ENCODE measurements at regions not wholly inside any gene's neighbourhood (a gene's known extent, or its start where the extent isn't known, plus 50 kb on each side); places are given as distances from the start of the nearest gene placed in this dataset.

DNA sequence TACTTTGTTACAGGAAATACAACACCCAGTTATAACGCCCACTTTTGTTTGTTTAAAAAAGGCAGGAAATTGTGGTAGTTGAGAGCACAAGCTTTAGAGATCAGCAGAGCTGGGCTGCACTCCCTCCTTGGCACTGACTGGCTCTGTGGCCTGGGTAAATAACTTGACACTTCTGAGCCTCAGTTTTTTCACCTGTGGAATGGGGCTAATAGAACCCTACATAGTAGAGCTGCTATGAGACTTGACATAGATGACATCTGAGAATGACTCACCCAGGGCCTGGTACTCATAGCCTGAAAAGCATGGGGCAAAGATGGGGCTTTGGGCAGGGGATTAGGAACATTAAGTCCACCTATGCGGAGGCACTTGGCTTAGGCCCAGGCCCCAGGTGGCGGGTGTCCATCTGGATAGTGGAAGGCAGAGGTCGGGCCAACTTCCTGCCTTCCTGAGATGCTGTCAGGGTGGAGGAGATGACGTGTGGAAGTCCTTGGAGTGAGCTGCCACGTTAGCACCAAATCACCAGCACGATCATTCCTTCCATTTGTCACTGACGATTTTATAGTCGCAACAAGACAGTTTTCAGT lies 159.1 kb downstream of the KATNAL1 start:
- peaks cover 2% of the 10 kb centered on the region for H3K27me3 Mint-ChIP-seq (ENCODE audit: insufficient read depth, low read depth, poor library complexity)
- H3K36me3 Mint-ChIP-seq (ENCODE audit: low read depth) = no peaks in the 10 kb centered on the region
- no peak for DNase-seq (ENCODE audit: low spot score)
- H3K27ac Mint-ChIP-seq = no peak overlapping the region
- no peaks in the 10 kb centered on the region for H3K36me3 ChIP-seq (ENCODE audit: insufficient read depth)
- no peaks in the 10 kb centered on the region for H4K20me1 ChIP-seq (replicated peaks; ENCODE audit: insufficient read depth)
- no peaks in the 10 kb centered on the region for H3K27me3 ChIP-seq (ENCODE audit: insufficient read depth)
- no peaks in the 10 kb centered on the region for H3F3A ChIP-seq (replicated peaks; ENCODE audit: low read depth)
- H3K4me3 Mint-ChIP-seq = no peak overlapping the region
- H3K9me3 Mint-ChIP-seq = no peaks in the 10 kb centered on the region; the same call in 1 of the 3 replicates
- ATAC-seq = no peak
- no peak overlapping the region for H2AFZ ChIP-seq
- H3K4me2 ChIP-seq = no peak overlapping the region
- H3K4me1 ChIP-seq (ENCODE audit: insufficient read depth) = no peaks in the 10 kb centered on the region
- no peaks in the 10 kb centered on the region for H3K4me1 Mint-ChIP-seq
- H3K27ac ChIP-seq (ENCODE audit: low read depth) = no peak overlapping the region
- TF ChIP-seq, protein P1, sequence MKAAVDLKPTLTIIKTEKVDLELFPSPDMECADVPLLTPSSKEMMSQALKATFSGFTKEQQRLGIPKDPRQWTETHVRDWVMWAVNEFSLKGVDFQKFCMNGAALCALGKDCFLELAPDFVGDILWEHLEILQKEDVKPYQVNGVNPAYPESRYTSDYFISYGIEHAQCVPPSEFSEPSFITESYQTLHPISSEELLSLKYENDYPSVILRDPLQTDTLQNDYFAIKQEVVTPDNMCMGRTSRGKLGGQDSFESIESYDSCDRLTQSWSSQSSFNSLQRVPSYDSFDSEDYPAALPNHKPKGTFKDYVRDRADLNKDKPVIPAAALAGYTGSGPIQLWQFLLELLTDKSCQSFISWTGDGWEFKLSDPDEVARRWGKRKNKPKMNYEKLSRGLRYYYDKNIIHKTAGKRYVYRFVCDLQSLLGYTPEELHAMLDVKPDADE (IDR thresholded peaks at IDR 0.05) = no peak
- TF ChIP-seq, protein P2, sequence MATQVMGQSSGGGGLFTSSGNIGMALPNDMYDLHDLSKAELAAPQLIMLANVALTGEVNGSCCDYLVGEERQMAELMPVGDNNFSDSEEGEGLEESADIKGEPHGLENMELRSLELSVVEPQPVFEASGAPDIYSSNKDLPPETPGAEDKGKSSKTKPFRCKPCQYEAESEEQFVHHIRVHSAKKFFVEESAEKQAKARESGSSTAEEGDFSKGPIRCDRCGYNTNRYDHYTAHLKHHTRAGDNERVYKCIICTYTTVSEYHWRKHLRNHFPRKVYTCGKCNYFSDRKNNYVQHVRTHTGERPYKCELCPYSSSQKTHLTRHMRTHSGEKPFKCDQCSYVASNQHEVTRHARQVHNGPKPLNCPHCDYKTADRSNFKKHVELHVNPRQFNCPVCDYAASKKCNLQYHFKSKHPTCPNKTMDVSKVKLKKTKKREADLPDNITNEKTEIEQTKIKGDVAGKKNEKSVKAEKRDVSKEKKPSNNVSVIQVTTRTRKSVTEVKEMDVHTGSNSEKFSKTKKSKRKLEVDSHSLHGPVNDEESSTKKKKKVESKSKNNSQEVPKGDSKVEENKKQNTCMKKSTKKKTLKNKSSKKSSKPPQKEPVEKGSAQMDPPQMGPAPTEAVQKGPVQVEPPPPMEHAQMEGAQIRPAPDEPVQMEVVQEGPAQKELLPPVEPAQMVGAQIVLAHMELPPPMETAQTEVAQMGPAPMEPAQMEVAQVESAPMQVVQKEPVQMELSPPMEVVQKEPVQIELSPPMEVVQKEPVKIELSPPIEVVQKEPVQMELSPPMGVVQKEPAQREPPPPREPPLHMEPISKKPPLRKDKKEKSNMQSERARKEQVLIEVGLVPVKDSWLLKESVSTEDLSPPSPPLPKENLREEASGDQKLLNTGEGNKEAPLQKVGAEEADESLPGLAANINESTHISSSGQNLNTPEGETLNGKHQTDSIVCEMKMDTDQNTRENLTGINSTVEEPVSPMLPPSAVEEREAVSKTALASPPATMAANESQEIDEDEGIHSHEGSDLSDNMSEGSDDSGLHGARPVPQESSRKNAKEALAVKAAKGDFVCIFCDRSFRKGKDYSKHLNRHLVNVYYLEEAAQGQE (IDR thresholded peaks at IDR 0.05; ENCODE audit: unreplicated experiment) = no peak
- TF ChIP-seq, protein P3, sequence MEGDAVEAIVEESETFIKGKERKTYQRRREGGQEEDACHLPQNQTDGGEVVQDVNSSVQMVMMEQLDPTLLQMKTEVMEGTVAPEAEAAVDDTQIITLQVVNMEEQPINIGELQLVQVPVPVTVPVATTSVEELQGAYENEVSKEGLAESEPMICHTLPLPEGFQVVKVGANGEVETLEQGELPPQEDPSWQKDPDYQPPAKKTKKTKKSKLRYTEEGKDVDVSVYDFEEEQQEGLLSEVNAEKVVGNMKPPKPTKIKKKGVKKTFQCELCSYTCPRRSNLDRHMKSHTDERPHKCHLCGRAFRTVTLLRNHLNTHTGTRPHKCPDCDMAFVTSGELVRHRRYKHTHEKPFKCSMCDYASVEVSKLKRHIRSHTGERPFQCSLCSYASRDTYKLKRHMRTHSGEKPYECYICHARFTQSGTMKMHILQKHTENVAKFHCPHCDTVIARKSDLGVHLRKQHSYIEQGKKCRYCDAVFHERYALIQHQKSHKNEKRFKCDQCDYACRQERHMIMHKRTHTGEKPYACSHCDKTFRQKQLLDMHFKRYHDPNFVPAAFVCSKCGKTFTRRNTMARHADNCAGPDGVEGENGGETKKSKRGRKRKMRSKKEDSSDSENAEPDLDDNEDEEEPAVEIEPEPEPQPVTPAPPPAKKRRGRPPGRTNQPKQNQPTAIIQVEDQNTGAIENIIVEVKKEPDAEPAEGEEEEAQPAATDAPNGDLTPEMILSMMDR (conservative IDR thresholded peaks at IDR 0.05; ENCODE audit: low read depth in 2 of 2) = no peak
- no peak for TF ChIP-seq ZNF114 (CRISPR knock-in tag; IDR thresholded peaks at IDR 0.05)
- no peak for TF ChIP-seq CREB1 (CRISPR knock-in tag; IDR thresholded peaks at IDR 0.05; ENCODE audit: low read depth)
- no peak for TF ChIP-seq JUNB (IDR thresholded peaks at IDR 0.05; ENCODE audit: unreplicated experiment)
- no peaks in the 10 kb centered on the region; the same call in 1 of the 2 replicates for H3K9me2 ChIP-seq (ENCODE audit: insufficient read depth)
- H3K4me3 ChIP-seq = no peak overlapping the region
- no peaks in the 10 kb centered on the region for H3K79me2 ChIP-seq (replicated peaks; ENCODE audit: insufficient read depth)

DNA sequence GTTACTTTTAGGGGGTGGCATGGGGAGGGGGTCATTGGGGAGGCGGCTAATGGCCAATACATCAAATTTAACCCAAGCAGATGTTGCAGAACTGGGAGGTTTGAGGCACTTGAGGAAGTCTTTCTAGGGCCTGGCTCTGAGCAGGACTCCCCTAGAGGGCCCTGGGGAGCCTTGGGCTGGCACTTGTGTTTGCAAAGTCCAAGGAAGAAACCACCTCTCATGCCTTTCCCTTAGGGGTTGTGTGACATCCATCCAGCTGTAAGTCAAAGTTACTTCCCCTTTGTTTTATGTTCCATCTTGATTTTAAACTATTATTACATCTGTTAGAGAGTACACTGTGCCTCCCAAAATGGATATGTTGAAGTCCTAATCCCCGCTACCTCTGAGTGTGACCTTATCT lies 159.9 kb downstream of the KATNAL1 start:
- Histone ChIP-seq H3K27ac (ENCODE audit: low read depth) (no peak overlapping the region), H3K79me2 (replicated peaks; ENCODE audit: insufficient read depth) (no peaks in the 10 kb centered on the region), H3K9me2 (ENCODE audit: insufficient read depth) (no peaks in the 10 kb centered on the region; the same call in 1 of the 2 replicates), H3F3A (replicated peaks; ENCODE audit: low read depth) (no peaks in the 10 kb centered on the region), H3K4me2 (no peak overlapping the region), H2AFZ (no peak overlapping the region), H3K36me3 (ENCODE audit: insufficient read depth) (no peaks in the 10 kb centered on the region), H3K4me3 (no peak overlapping the region), H3K4me1 (ENCODE audit: insufficient read depth) (no peaks in the 10 kb centered on the region), H4K20me1 (replicated peaks; ENCODE audit: insufficient read depth) (no peaks in the 10 kb centered on the region), H3K27me3 (ENCODE audit: insufficient read depth) (no peaks in the 10 kb centered on the region)
- DNase-seq (ENCODE audit: low spot score) (no peak), ATAC-seq (no peak)
- H3K27ac Mint-ChIP-seq = no peak overlapping the region
- peaks cover 2% of the 10 kb centered on the region for H3K27me3 Mint-ChIP-seq (ENCODE audit: insufficient read depth, low read depth, poor library complexity)
- no peak overlapping the region for H3K4me3 Mint-ChIP-seq
- no peaks in the 10 kb centered on the region for H3K4me1 Mint-ChIP-seq
- no peaks in the 10 kb centered on the region for H3K36me3 Mint-ChIP-seq (ENCODE audit: low read depth)
- no peaks in the 10 kb centered on the region; the same call in 1 of the 3 replicates for H3K9me3 Mint-ChIP-seq
- TF ChIP-seq POLR2AphosphoS5 (IDR thresholded peaks at IDR 0.05; ENCODE audit: low read depth) = no peak
- no peak for TF ChIP-seq STAT1 (IDR thresholded peaks at IDR 0.05; ENCODE audit: unreplicated experiment)
- TF ChIP-seq, protein P2 (IDR thresholded peaks at IDR 0.05; ENCODE audit: unreplicated experiment) = no peak
- TF ChIP-seq CREB1 (CRISPR knock-in tag; IDR thresholded peaks at IDR 0.05; ENCODE audit: low read depth) = no peak
- no peak for TF ChIP-seq ZNF331 (CRISPR knock-in tag; IDR thresholded peaks at IDR 0.05; ENCODE audit: low read depth)
- no peak for TF ChIP-seq NANOG (IDR thresholded peaks at IDR 0.05; ENCODE audit: borderline replicate concordance)

All from GM23338 (cell line).